H1 (cell line): ENCODE measurements at regions not wholly inside any gene's neighbourhood (a gene's known extent, or its start where the extent isn't known, plus 50 kb on each side); places are given as distances from the start of the nearest gene placed in this dataset.

ENCODE experiments used
- CTCF ChIA-PET: fragments of 300-600 bp; sonication (Branson Sonifier 250); formaldehyde crosslinking; loops from one replicate; lab custom pipeline; 2021; ENCODE audit not compliant: partially characterized antibody; lab: Charles Lee
- POLR2A ChIA-PET: fragments of 300-600 bp; sonication (Branson Sonifier 250); formaldehyde crosslinking; loops from one replicate; lab custom pipeline; 2021; ENCODE audit warnings: inconsistent platforms; ENCODE audit not compliant: partially characterized antibody; lab: Charles Lee
- DNase-seq, 2 experiments: peaks; one replicate each; pipeline versions ENCODE4 v3.0.0 to v3.0.0-alpha.2; 2010 to 2022; ENCODE audit warnings: low spot score in 2 of 2, low read depth in 1 of 2, mixed read lengths in 1 of 2
- FAIRE-seq: peaks from 2 replicates; lab custom pipeline; 2011; peaks lifted over from hg19 to GRCh38; lab: Jason Lieb, UNC
- H2AFZ ChIP-seq: 2 replicates; pipeline ENCODE4 v1.8.1; 2012; ENCODE audit warnings: low read length, inconsistent platforms
- H2AK5ac ChIP-seq: 2 replicates; pipeline ENCODE4 v1.6.1; 2013; ENCODE audit warnings: low read depth, low read length
- H2BK120ac ChIP-seq: replicated peaks from 2 replicates; pipeline ENCODE3; 2013; ENCODE audit warnings: low read depth, low read length, inconsistent platforms
- H2BK12ac ChIP-seq: 2 replicates; pipeline ENCODE4 v1.6.1; 2013; ENCODE audit warnings: low read depth, low read length
- H2BK15ac ChIP-seq: 2 replicates; pipeline ENCODE4 v1.6.1; 2013; ENCODE audit warnings: low read length
- H2BK20ac ChIP-seq: 2 replicates; pipeline ENCODE4 v1.6.1; 2013; ENCODE audit warnings: low read length
- H2BK5ac ChIP-seq: 2 replicates; pipeline ENCODE4 v1.6.1; 2013; ENCODE audit warnings: low read depth, low read length
- H3K14ac ChIP-seq: 2 replicates; pipeline ENCODE4 v1.6.1; 2013; ENCODE audit warnings: inconsistent platforms; ENCODE audit not compliant: insufficient read length
- H3K18ac ChIP-seq: 2 replicates; pipeline ENCODE4 v1.6.1; 2013; ENCODE audit warnings: low read length; ENCODE audit errors: extremely low read depth
- H3K23ac ChIP-seq: 2 replicates; pipeline ENCODE4 v1.6.1; 2013; ENCODE audit warnings: inconsistent platforms; ENCODE audit not compliant: insufficient read length
- H3K23me2 ChIP-seq: 2 replicates; pipeline ENCODE4 v1.6.1; 2013; ENCODE audit warnings: low read depth, low read length
- H3K27ac ChIP-seq: 2 replicates; pipeline ENCODE4 v1.6.1; 2011; ENCODE audit warnings: low read depth, low read length, inconsistent platforms
- H3K27me3 ChIP-seq, 4 experiments: replicated peaks in 1 of 4; 1 replicate in 1 of 4; 2 replicates in 3 of 4; pipeline versions ENCODE4 v1.6.1 to v1.8.1; 2011 to 2013; ENCODE audit warnings: low read length in 3 of 4, mild to moderate bottlenecking in 3 of 4, inconsistent platforms in 2 of 4, mixed read lengths in 2 of 4, moderate library complexity in 1 of 4; ENCODE audit not compliant: control insufficient read depth in 3 of 4, insufficient read depth in 3 of 4; ENCODE audit errors: extremely low read depth in 1 of 4
- H3K36me3 ChIP-seq, 4 experiments: 2 replicates each; pipeline versions ENCODE4 v1.6.1 to v1.8.1; 2011 to 2013; ENCODE audit warnings: mild to moderate bottlenecking in 4 of 4, low read length in 3 of 4, moderate library complexity in 2 of 4, control low read depth in 1 of 4, inconsistent platforms in 1 of 4; ENCODE audit not compliant: insufficient read depth in 4 of 4, control insufficient read depth in 2 of 4
- H3K4ac ChIP-seq: replicated peaks from 2 replicates; pipeline ENCODE3; 2013; ENCODE audit warnings: low read length, low read depth, mixed read lengths, inconsistent platforms; ENCODE audit not compliant: insufficient read length
- H3K4me1 ChIP-seq, 4 experiments: replicated peaks in 1 of 4; 1 replicate in 1 of 4; 2 replicates in 3 of 4; pipeline versions ENCODE4 v1.6.1 to v1.8.1; 2011 to 2013; ENCODE audit warnings: low read length in 3 of 4, inconsistent platforms in 2 of 4, mixed read lengths in 1 of 4; ENCODE audit not compliant: insufficient read depth in 4 of 4, control insufficient read depth in 3 of 4
- H3K4me2 ChIP-seq, 2 experiments: 2 replicates each; pipeline versions ENCODE4 v1.6.1 to v1.8.1; 2011 to 2013; ENCODE audit warnings: low read depth in 2 of 2, low read length in 2 of 2, control low read depth in 1 of 2, inconsistent platforms in 1 of 2, mild to moderate bottlenecking in 1 of 2; ENCODE audit not compliant: insufficient read depth in 1 of 2
- H3K4me3 ChIP-seq, 4 experiments: fragments of 200-600, 300-600 bp in 1 of 4; sonication (generic), shearing (Covaris generic), sonication (Bioruptor Twin) in 1 of 4; 2 replicates each; pipeline versions ENCODE4 v1.5.1 to v1.8.1; 2011 to 2016; ENCODE audit warnings: low read length in 4 of 4, low read depth in 3 of 4, control low read depth in 2 of 4, inconsistent platforms in 2 of 4, mild to moderate bottlenecking in 2 of 4, mixed read lengths in 1 of 4, moderate library complexity in 1 of 4; ENCODE audit not compliant: insufficient read depth in 2 of 4; ENCODE audit errors: extremely low read depth in 1 of 4
- H3K56ac ChIP-seq: replicated peaks from 2 replicates; pipeline ENCODE3; 2013; ENCODE audit warnings: low read depth, mild to moderate bottlenecking, mixed read lengths, low read length, inconsistent platforms; ENCODE audit not compliant: insufficient read length
- H3K79me1 ChIP-seq: 2 replicates; pipeline ENCODE4 v1.6.1; 2013; ENCODE audit warnings: low read depth, low read length, control low read depth
- H3K79me2 ChIP-seq, 2 experiments: 2 replicates each; pipeline versions ENCODE4 v1.6.1 to v1.8.1; 2012 to 2013; ENCODE audit warnings: low read length in 2 of 2, mild to moderate bottlenecking in 2 of 2, inconsistent platforms in 1 of 2; ENCODE audit not compliant: insufficient read depth in 2 of 2, control insufficient read depth in 1 of 2
- H3K9ac ChIP-seq, 4 experiments: replicated peaks in 1 of 4; 1 replicate in 1 of 4; 2 replicates in 3 of 4; pipeline versions ENCODE4 v1.6.1 to v1.8.1; 2011 to 2013; ENCODE audit warnings: low read depth in 3 of 4, low read length in 3 of 4, control low read depth in 2 of 4, mild to moderate bottlenecking in 2 of 4, moderate library complexity in 2 of 4, inconsistent platforms in 1 of 4; ENCODE audit errors: extremely low read depth in 1 of 4
- H3K9me3 ChIP-seq, 2 experiments: 2 replicates each; pipeline versions ENCODE4 v1.6.1 to v1.8.1; 2012 to 2013; ENCODE audit warnings: mild to moderate bottlenecking in 2 of 2, moderate library complexity in 2 of 2, control low read depth in 1 of 2, inconsistent platforms in 1 of 2, low read depth in 1 of 2, low read length in 1 of 2, mixed read lengths in 1 of 2; ENCODE audit not compliant: insufficient read depth in 2 of 2
- H4K20me1 ChIP-seq, 2 experiments: replicated peaks in 1 of 2; 2 replicates each; pipeline versions ENCODE3 to v1.8.1; 2011 to 2013; ENCODE audit warnings: inconsistent platforms in 2 of 2, low read length in 2 of 2, mild to moderate bottlenecking in 1 of 2; ENCODE audit not compliant: insufficient read depth in 2 of 2, control insufficient read depth in 1 of 2
- H4K5ac ChIP-seq: 2 replicates; pipeline ENCODE4 v1.6.1; 2013; ENCODE audit warnings: low read length, low read depth, mixed read lengths, inconsistent platforms; ENCODE audit not compliant: insufficient read length
- H4K8ac ChIP-seq: 2 replicates; pipeline ENCODE4 v1.8.0; 2013; ENCODE audit warnings: mild to moderate bottlenecking, moderate library complexity, low read length, inconsistent platforms; ENCODE audit not compliant: insufficient read depth; ENCODE audit errors: extremely low read depth
- H4K91ac ChIP-seq: replicated peaks from 2 replicates; pipeline ENCODE3; 2013; ENCODE audit warnings: low read length, mixed read lengths, inconsistent platforms; ENCODE audit not compliant: insufficient read length
- BRCA1 ChIP-seq: IDR thresholded peaks from 2 replicates; pipeline ENCODE4 v1.6.1; 2012; ENCODE audit warnings: low read depth, low read length, improper control_type of control experiment
- GABPA ChIP-seq: IDR thresholded peaks from 2 replicates; pipeline ENCODE4 v1.6.1; 2011; ENCODE audit warnings: mild to moderate bottlenecking, low read length, moderate library complexity, borderline replicate concordance; ENCODE audit not compliant: insufficient read depth
- GTF2F1 ChIP-seq: IDR thresholded peaks from 2 replicates; pipeline ENCODE4 v1.6.1; 2012; ENCODE audit warnings: low read depth, low read length, improper control_type of control experiment, borderline replicate concordance
- NRF1 ChIP-seq: IDR thresholded peaks from 2 replicates; pipeline ENCODE4 v1.6.1; 2011; ENCODE audit warnings: mild to moderate bottlenecking, low read depth, low read length, improper control_type of control experiment
- POLR2AphosphoS5 ChIP-seq: IDR thresholded peaks from 2 replicates; pipeline ENCODE4 v1.6.1; 2011; ENCODE audit warnings: low read depth, low read length
- RBBP5 ChIP-seq: IDR thresholded peaks from 2 replicates; pipeline ENCODE4 v1.7.1; 2012; ENCODE audit warnings: low read depth, mild to moderate bottlenecking, inconsistent platforms, low read length, moderate library complexity, borderline replicate concordance
- SP1 ChIP-seq: IDR thresholded peaks from 2 replicates; pipeline ENCODE4 v1.6.1; 2011; ENCODE audit warnings: low read depth, low read length
- SRF ChIP-seq: IDR thresholded peaks from 2 replicates; pipeline ENCODE4 v1.6.1; 2011; ENCODE audit warnings: mild to moderate bottlenecking, low read depth, low read length, moderate library complexity
- YY1 ChIP-seq: IDR thresholded peaks from 2 replicates; pipeline ENCODE4 v1.6.1; 2011; ENCODE audit warnings: low read depth, mild to moderate bottlenecking, low read length
- WGBS, 2 experiments: shearing (Covaris generic) in 1 of 2; methylation state at CpG; one replicate each; pipeline versions ENCODE4 v1.1.6 to v1.1.7; 2013 to 2015; ENCODE audit warnings: low lambda C conversion rate in 2 of 2, mixed read lengths in 2 of 2, inconsistent platforms in 1 of 2, low coverage in 1 of 2, missing lambda C conversion rate in 1 of 2; ENCODE audit not compliant: insufficient replicate concordance in 2 of 2, insufficient coverage in 1 of 2, insufficient read length in 1 of 2; ENCODE audit errors: extremely low coverage in 1 of 2, missing lambda C conversion rate in 1 of 2; 5-methylcytosine and 5-hydroxymethylcytosine counted together
- TF ChIP-seq, protein P1 (sequence below): IDR thresholded peaks from 2 replicates; pipeline ENCODE4 v1.6.1; 2012; ENCODE audit warnings: low read length, inconsistent platforms
- TF ChIP-seq, protein P2 (sequence below): IDR thresholded peaks from 2 replicates; pipeline ENCODE4 v1.6.1; 2011; ENCODE audit warnings: low read depth, mild to moderate bottlenecking, low read length; ENCODE audit not compliant: insufficient read depth

DNA sequence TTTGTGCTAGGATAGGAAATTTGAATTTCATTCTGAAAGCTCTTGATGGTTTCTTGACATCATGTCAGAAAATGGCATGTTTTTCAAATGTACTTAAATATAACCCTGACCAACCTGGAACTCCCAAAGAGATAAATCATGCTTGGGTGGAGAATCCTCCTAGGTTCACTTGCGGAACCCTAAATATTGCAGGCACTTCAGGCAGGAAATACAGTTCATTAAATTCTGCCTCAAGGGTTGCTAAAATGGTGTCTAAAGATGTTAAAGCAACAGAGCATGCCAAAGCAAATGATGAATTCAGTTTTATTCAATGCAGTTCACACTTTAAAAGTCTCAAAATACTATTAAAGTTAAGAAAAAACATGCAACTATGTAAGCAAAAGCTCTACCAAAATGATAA lies 415.9 kb downstream of the SLITRK6 start:
- no peak overlapping the region for H3K14ac ChIP-seq
- H3K23ac ChIP-seq, result no peak overlapping the region
- no peak overlapping the region for H2AK5ac ChIP-seq
- no peak for TF ChIP-seq SRF
- TF ChIP-seq GABPA, result no peak
- TF ChIP-seq RBBP5, result no peak
- TF ChIP-seq, protein P1, sequence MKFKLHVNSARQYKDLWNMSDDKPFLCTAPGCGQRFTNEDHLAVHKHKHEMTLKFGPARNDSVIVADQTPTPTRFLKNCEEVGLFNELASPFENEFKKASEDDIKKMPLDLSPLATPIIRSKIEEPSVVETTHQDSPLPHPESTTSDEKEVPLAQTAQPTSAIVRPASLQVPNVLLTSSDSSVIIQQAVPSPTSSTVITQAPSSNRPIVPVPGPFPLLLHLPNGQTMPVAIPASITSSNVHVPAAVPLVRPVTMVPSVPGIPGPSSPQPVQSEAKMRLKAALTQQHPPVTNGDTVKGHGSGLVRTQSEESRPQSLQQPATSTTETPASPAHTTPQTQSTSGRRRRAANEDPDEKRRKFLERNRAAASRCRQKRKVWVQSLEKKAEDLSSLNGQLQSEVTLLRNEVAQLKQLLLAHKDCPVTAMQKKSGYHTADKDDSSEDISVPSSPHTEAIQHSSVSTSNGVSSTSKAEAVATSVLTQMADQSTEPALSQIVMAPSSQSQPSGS, result no peak
- TF ChIP-seq GTF2F1, result no peak
- TF ChIP-seq BRCA1, result no peak
- TF ChIP-seq SP1, result no peak
- no peak for TF ChIP-seq YY1
- TF ChIP-seq POLR2AphosphoS5, result no peak
- TF ChIP-seq NRF1, result no peak
- TF ChIP-seq, protein P2, sequence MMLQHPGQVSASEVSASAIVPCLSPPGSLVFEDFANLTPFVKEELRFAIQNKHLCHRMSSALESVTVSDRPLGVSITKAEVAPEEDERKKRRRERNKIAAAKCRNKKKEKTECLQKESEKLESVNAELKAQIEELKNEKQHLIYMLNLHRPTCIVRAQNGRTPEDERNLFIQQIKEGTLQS, result no peak
- TF ChIP-seq, all 59 proteins: peak for 0
- Histone ChIP-seq H4K5ac (no peak overlapping the region), H3K9me3 (no peaks in the 10 kb centered on the region), H3K4me3 (no peak overlapping the region), H3K4me2 (no peak overlapping the region), H3K9ac (no peak overlapping the region), H2BK20ac (no peak overlapping the region), H3K79me2 (no peaks in the 10 kb centered on the region), H2BK5ac (no peak overlapping the region), H2AFZ (no peak overlapping the region), H2BK12ac (no peak overlapping the region), H4K8ac (no peak overlapping the region), H3K27ac (no peak overlapping the region), H3K4ac (no peak overlapping the region), H3K4me1 (no peaks in the 10 kb centered on the region), H3K18ac (no peak overlapping the region), H3K23me2 (no peaks in the 10 kb centered on the region), H3K27me3 (no peaks in the 10 kb centered on the region), H4K20me1 (no peaks in the 10 kb centered on the region), H3K56ac (no peak overlapping the region), H2BK120ac (no peak overlapping the region), H3K36me3 (no peaks in the 10 kb centered on the region), H4K91ac (no peak overlapping the region), H2BK15ac (no peak overlapping the region), H3K79me1 (no peaks in the 10 kb centered on the region)
- ChIA-PET POLR2A (no interaction called here), CTCF (no interaction called here)
- no peak for FAIRE-seq
- 87% methylated on average over 1 of the region's 1 CpG; no CpG with 5 or more reads in 1 of the 2 experiments for WGBS, 2 experiments
- DNase-seq, result no peak
